ENCODE measurements at regions not wholly inside any gene's neighbourhood (a gene's known extent, or its start where the extent isn't known, plus 50 kb on each side); places are given as distances from the start of the nearest gene placed in this dataset.
A peak's percentile ranks its signal among the peaks of the same experiment; 100 is the strongest.

- TF ChIP-seq SMARCC2 (IDR thresholded peaks at IDR 0.05) (no peak), ATAD3A (CRISPR knock-in tag; IDR thresholded peaks at IDR 0.05) (no peak), KIAA2018 (CRISPR knock-in tag; IDR thresholded peaks at IDR 0.05; ENCODE audit: borderline replicate concordance) (no peak), ZNF879 (CRISPR knock-in tag; IDR thresholded peaks at IDR 0.05) (no peak), ZNF766 (CRISPR knock-in tag; IDR thresholded peaks at IDR 0.05; ENCODE audit: borderline replicate concordance) (no peak), KDM5B (CRISPR knock-in tag; IDR thresholded peaks at IDR 0.05; ENCODE audit: borderline replicate concordance) (no peak), BORCS8-MEF2B (CRISPR knock-in tag; IDR thresholded peaks at IDR 0.05) (no peak), FOSL2 (CRISPR knock-in tag; IDR thresholded peaks at IDR 0.05) (no peak), ZZZ3 (CRISPR knock-in tag; IDR thresholded peaks at IDR 0.05; ENCODE audit: borderline replicate concordance) (no peak), THAP11 (CRISPR knock-in tag; IDR thresholded peaks at IDR 0.05) (no peak), PHF8 (CRISPR knock-in tag; IDR thresholded peaks at IDR 0.05) (no peak), RNF219 (CRISPR knock-in tag; IDR thresholded peaks at IDR 0.05) (no peak), ZNF276 (CRISPR knock-in tag; IDR thresholded peaks at IDR 0.05; ENCODE audit: low read depth) (no peak), KLF15 (CRISPR knock-in tag; IDR thresholded peaks at IDR 0.05; ENCODE audit: borderline replicate concordance) (no peak), MNT (IDR thresholded peaks at IDR 0.05) (no peak), ZNF251 (CRISPR knock-in tag; IDR thresholded peaks at IDR 0.05) (no peak), ZNF644 (CRISPR knock-in tag; IDR thresholded peaks at IDR 0.05; ENCODE audit: low read depth) (0 out of 2 replicates have a peak, but pooled peaks have one; percentile 32)
These were observed 138.4 kb upstream of the STXBP5 start (continued) for GRCh38 chr6:147065786-147066185.
